C4-2B (cell line): ENCODE measurements at regions not wholly inside any gene's neighbourhood (a gene's known extent, or its start where the extent isn't known, plus 50 kb on each side); places are given as distances from the start of the nearest gene placed in this dataset.

Source experiments
- H3K27ac ChIP-seq: fragments of 450-650 bp; 2 replicates; pipeline ENCODE4 v1.5.1; 2017
- ZFX ChIP-seq: fragments of 450-650 bp; IDR thresholded peaks from 2 replicates; pipeline ENCODE4 v1.6.1; 2017
- TF ChIP-seq, protein P1 (sequence below): fragments of 450-650 bp; conservative IDR thresholded peaks from 2 replicates; pipeline ENCODE4 v1.5.1; 2017; ENCODE audit warnings: mild to moderate bottlenecking

DNA sequence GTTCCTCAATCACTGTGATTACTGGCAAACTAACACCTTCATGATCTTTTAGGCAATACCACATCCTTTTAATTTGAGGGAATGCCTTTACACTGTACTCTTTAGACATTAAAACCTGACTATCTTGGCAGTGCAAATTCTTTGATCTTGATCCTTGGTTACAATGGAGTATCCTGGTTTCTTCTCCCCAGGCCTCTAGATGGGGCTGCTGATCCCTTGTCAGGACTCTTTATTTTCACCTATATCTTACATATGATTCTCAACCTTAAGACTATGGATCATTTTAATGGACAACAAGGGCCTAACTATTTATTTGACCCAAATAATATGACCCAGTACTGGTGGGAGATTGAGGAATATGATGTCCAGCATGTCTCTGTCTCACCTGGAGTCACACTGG is 1005.5 kb upstream of the INTU start:
- no peak overlapping the region for H3K27ac ChIP-seq
- TF ChIP-seq, protein P1, sequence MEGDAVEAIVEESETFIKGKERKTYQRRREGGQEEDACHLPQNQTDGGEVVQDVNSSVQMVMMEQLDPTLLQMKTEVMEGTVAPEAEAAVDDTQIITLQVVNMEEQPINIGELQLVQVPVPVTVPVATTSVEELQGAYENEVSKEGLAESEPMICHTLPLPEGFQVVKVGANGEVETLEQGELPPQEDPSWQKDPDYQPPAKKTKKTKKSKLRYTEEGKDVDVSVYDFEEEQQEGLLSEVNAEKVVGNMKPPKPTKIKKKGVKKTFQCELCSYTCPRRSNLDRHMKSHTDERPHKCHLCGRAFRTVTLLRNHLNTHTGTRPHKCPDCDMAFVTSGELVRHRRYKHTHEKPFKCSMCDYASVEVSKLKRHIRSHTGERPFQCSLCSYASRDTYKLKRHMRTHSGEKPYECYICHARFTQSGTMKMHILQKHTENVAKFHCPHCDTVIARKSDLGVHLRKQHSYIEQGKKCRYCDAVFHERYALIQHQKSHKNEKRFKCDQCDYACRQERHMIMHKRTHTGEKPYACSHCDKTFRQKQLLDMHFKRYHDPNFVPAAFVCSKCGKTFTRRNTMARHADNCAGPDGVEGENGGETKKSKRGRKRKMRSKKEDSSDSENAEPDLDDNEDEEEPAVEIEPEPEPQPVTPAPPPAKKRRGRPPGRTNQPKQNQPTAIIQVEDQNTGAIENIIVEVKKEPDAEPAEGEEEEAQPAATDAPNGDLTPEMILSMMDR, result peak; percentile 66
- TF ChIP-seq ZFX, result no peak

DNA sequence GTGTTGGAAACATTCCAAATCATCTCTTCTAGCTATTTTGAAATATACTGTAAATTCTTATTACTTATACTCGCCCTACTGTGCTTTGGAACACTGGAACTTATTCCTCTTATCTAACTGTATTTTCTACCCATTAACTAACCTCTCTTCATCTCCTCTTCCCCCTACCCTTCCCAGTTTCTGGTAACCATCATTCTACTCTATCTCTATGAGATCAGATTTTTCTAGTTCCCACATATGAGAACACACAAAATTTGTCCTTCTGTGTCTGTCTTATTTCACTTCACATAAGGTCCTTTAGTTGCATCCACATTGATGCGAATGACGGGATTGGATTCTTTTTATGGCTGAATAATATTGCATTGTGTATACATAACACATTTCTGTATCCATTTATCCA is 1003.8 kb upstream of the INTU start:
- H3K27ac ChIP-seq, result no peak overlapping the region
- TF ChIP-seq, protein P1, result no peak
- TF ChIP-seq ZFX, result no peak

DNA sequence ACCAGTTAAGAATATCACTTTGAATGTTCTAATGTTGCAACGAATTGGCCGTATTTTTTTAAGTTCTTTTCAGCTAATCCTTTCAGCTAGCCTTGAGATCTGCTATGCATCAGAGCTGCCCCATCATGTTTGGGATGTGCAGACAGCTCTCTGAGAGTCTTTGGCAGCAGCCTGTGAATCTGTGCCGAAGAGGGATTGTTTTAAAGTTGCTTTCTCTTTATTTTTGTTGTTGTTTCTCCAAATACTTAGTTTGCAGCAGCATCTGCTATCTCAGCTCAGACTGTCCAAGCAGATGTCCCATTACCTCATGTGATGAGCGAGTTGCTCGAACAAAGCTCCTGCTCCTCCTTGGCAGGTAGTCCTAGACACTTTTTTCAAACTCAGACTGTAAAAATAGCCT is 1002.5 kb upstream of the INTU start:
- TF ChIP-seq, protein P1, result no peak
- TF ChIP-seq ZFX, result no peak
- no peak overlapping the region for H3K27ac ChIP-seq

DNA sequence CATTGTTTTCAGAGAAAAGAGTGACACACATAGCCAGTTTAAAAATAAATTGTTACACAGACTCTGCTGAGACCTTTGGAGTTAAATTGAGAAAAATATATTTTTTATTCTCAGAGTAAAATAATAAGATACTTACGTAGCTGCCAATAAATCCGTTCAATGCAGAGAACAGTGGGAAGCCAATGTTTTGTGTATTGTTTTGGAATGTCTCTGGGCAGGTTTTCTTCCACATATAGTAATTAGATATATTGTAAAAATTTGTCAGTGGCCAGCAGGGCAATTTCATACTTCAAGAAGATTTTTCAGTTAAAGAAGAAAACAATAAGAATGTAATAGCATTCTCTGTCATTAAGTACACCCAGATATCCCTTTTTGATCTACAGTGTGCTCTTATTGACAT is 999.5 kb upstream of the INTU start:
- no peak for TF ChIP-seq ZFX
- TF ChIP-seq, protein P1, result no peak
- no peak overlapping the region for H3K27ac ChIP-seq

DNA sequence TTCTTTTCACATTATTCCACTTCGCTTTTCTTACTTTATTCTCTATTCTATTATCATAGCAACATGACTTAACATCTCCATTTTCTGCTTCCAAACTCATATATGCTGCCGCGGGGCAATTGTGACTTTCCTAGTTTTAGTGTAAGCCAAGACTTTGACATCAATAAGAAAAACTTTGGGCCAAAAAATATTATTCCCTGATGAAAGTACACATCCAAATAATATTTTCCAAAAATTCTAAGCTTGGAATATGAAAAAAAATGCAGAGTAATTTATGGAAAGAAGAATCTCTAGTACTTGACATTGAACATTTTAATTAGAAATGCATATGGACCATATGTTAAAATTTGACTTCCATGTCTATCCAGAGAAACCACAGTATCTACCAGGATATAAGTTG is 995.1 kb upstream of the INTU start:
- no peak overlapping the region for H3K27ac ChIP-seq
- TF ChIP-seq, protein P1, result no peak

DNA sequence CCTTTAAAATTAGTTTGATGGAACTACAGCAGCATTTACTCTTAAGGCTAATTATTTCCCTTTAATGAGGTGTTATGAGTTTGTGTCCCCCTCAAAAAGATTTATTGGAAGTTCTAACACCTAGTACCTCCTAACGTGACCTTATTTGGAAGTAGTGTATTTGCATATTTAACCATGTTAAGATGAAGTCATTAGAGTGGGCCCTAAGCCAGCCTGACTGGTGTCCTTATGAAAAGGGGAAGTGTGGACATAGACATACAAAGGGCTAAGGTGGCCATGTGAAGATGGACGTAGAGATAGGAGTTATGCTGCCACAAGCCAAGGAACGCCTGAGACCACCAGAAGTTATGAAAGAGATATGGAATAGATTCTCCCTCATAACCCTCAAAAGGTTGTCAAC is 985.4 kb upstream of the INTU start:
- TF ChIP-seq, protein P1, result no peak
- TF ChIP-seq ZFX, result no peak
- no peak overlapping the region for H3K27ac ChIP-seq

DNA sequence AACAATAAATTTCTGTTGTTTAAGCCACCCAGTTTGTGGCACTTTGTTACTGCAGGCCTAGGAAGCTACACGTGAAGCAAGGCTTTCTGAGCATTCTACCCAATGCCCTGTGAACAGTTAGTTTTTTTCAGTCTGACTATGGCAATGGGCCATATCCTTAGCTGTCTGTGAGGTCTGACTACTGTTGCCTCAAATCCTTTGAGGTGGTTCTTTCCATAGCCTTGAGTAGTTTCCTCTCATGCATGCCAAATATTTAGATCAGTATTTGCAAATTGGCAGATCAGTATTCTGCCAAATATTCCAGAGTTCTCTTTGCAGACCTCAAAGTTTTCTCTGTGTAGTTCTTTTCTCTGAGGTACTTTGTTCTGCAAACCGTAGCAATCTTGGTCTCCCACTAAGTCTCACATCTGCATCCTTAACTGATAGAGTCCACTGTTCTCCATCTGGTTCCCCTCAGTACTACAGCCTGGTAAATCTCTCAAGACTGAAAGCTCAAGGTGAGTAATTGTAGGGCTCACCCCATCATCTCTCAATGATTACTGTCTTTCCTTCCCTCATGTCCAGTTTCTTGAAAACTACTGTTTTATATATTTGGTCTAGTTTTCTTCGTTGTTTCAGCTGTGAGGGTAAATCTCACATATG is 984.9 kb upstream of the INTU start:
- no peak overlapping the region for H3K27ac ChIP-seq
- TF ChIP-seq ZFX, result no peak
- TF ChIP-seq, protein P1, result no peak
